SK-N-SH (cell line): ENCODE measurements at regions not wholly inside any gene's neighbourhood (a gene's known extent, or its start where the extent isn't known, plus 50 kb on each side); places are given as distances from the start of the nearest gene placed in this dataset.
A peak's percentile ranks its signal among the peaks of the same experiment; 100 is the strongest.

Experiments
- CTCF ChIA-PET: fragments of 300-600, 350-600 bp; formaldehyde crosslinking; extraction: SDS; loops from one replicate; lab custom pipeline; 2021; lab: Yijun Ruan, JAX
- POLR2A ChIA-PET: fragments of 350-600 bp; sonication (Branson Sonifier 250); formaldehyde crosslinking; extraction: SDS; loops from one replicate; lab custom pipeline; 2020; ENCODE audit warnings: antibody characterized with exemption, inconsistent platforms; lab: Yijun Ruan, JAX
- DNase-seq: peaks from one replicate; pipeline ENCODE4 v3.0.0; 2012
- H2AFZ ChIP-seq: fragments of 200-600 bp; sonication (generic); 2 replicates; pipeline ENCODE4 v1.8.1; 2016; ENCODE audit warnings: antibody characterized with exemption, mild to moderate bottlenecking, low read depth
- H3F3A ChIP-seq: fragments of 200-600 bp; sonication (generic); replicated peaks from 2 replicates; pipeline ENCODE3; 2016; ENCODE audit warnings: antibody characterized with exemption, mild to moderate bottlenecking; ENCODE audit not compliant: insufficient read depth
- H3K27ac ChIP-seq, 2 experiments: fragments of 200-500 bp in 1 of 2; fragments of 200-600 bp in 1 of 2; sonication (Bioruptor generic) in 1 of 2; sonication (generic), shearing (Covaris generic) in 1 of 2; 2 replicates each; pipeline versions ENCODE4 v1.5.1 to v1.6.1; 2014 to 2016; ENCODE audit warnings: low read depth in 2 of 2, inconsistent platforms in 1 of 2, low read length in 1 of 2, mild to moderate bottlenecking in 1 of 2, mixed read lengths in 1 of 2
- H3K27me3 ChIP-seq: fragments of 200-600 bp; sonication (generic), shearing (Covaris generic); 2 replicates; pipeline ENCODE4 v1.6.1; 2016; ENCODE audit warnings: mixed run types; ENCODE audit not compliant: insufficient read depth
- H3K36me3 ChIP-seq, 2 experiments: fragments of 200-500 bp in 1 of 2; fragments of 200-600 bp in 1 of 2; sonication (Bioruptor generic) in 1 of 2; sonication (generic) in 1 of 2; replicated peaks in 1 of 2; 2 replicates each; pipeline versions ENCODE3 to v1.5.1; 2014 to 2016; ENCODE audit warnings: low read length in 1 of 2, mild to moderate bottlenecking in 1 of 2; ENCODE audit not compliant: insufficient read depth in 2 of 2, control insufficient read depth in 1 of 2
- H3K4me1 ChIP-seq, 2 experiments: fragments of 200-500 bp in 1 of 2; fragments of 200-600 bp in 1 of 2; sonication (Bioruptor generic) in 1 of 2; sonication (generic), shearing (Covaris generic) in 1 of 2; 2 replicates each; pipeline versions ENCODE4 v1.5.1 to v1.6.1; 2014 to 2016; ENCODE audit warnings: low read depth in 1 of 2, low read length in 1 of 2, mixed run types in 1 of 2; ENCODE audit not compliant: insufficient read depth in 2 of 2, control insufficient read depth in 1 of 2
- H3K4me2 ChIP-seq: fragments of 200-600 bp; sonication (generic), shearing (Covaris generic); 2 replicates; pipeline ENCODE4 v1.6.1; 2017; ENCODE audit warnings: mixed run types
- H3K4me3 ChIP-seq, 2 experiments: fragments of 200-500 bp in 1 of 2; fragments of 200-600 bp in 1 of 2; sonication (Bioruptor generic) in 1 of 2; sonication (generic), shearing (Covaris generic) in 1 of 2; 2 replicates each; pipeline versions ENCODE4 v1.5.1 to v1.8.1; 2014 to 2016; ENCODE audit warnings: low read depth in 2 of 2, inconsistent platforms in 1 of 2, low read length in 1 of 2, mild to moderate bottlenecking in 1 of 2, mixed read lengths in 1 of 2, moderate library complexity in 1 of 2
- H3K79me2 ChIP-seq: fragments of 200-600 bp; sonication (generic); 2 replicates; pipeline ENCODE4 v1.8.1; 2017; ENCODE audit warnings: mild to moderate bottlenecking; ENCODE audit not compliant: insufficient read depth
- H3K9ac ChIP-seq: fragments of 200-600 bp; sonication (generic); 2 replicates; pipeline ENCODE4 v1.6.1; 2017; ENCODE audit warnings: mixed run types
- H3K9me2 ChIP-seq: fragments of 200-600 bp; sonication (generic); 2 replicates; pipeline ENCODE4 v1.6.1; 2017; ENCODE audit warnings: mixed run types
- H3K9me3 ChIP-seq: fragments of 200-600 bp; sonication (generic); 2 replicates; pipeline ENCODE4 v1.6.1; 2017; ENCODE audit warnings: mixed run types, mild to moderate bottlenecking, moderate library complexity
- H4K20me1 ChIP-seq: fragments of 200-600 bp; sonication (generic); 2 replicates; pipeline ENCODE4 v1.6.1; 2017; ENCODE audit warnings: mild to moderate bottlenecking, mixed run types; ENCODE audit not compliant: insufficient read depth
- EZH2phosphoT487 ChIP-seq: fragments of 200-600 bp; sonication (generic); IDR thresholded peaks from 2 replicates; pipeline ENCODE4 v1.6.1; 2017; ENCODE audit warnings: low read depth, mixed run types, mild to moderate bottlenecking, antibody characterized with exemption, moderate library complexity, borderline replicate concordance
- FOXM1 ChIP-seq: IDR thresholded peaks from 2 replicates; pipeline ENCODE4 v1.4.0; 2012; ENCODE audit warnings: low read depth, mild to moderate bottlenecking
- JUND ChIP-seq: IDR thresholded peaks from 2 replicates; pipeline ENCODE4 v1.4.0; 2012
- MXI1 ChIP-seq: IDR thresholded peaks from 2 replicates; pipeline ENCODE4 v1.6.1; 2012; ENCODE audit warnings: mild to moderate bottlenecking, low read depth, low read length, improper control_type of control experiment
- NRF1 ChIP-seq: IDR thresholded peaks from 2 replicates; pipeline ENCODE4 v1.6.1; 2012; ENCODE audit warnings: low read depth, mild to moderate bottlenecking, low read length
- RAD21 ChIP-seq: IDR thresholded peaks from 2 replicates; pipeline ENCODE4 v1.6.1; 2012; ENCODE audit warnings: mild to moderate bottlenecking, low read length
- RCOR1 ChIP-seq: fragments of 150-350 bp; IDR thresholded peaks from 2 replicates; pipeline ENCODE4 v1.6.1; 2017; ENCODE audit warnings: antibody characterized with exemption, low read length
- TCF12 ChIP-seq: IDR thresholded peaks from 2 replicates; pipeline ENCODE4 v1.4.0; 2012
- WGBS: methylation state at CpG from one replicate; pipeline ENCODE4 v1.1.6; 2017; ENCODE audit warnings: low lambda C conversion rate; 5-methylcytosine and 5-hydroxymethylcytosine counted together
- TF ChIP-seq, protein P1 (sequence below): IDR thresholded peaks from 2 replicates; pipeline ENCODE4 v1.6.1; 2012; ENCODE audit warnings: mild to moderate bottlenecking, low read depth, low read length, moderate library complexity
- TF ChIP-seq, protein P2 (sequence below): IDR thresholded peaks from 2 replicates; pipeline ENCODE4 v1.4.0; 2012; ENCODE audit warnings: low read depth, borderline replicate concordance
- TF ChIP-seq, protein P3 (sequence below): fragments of 200-600 bp; sonication (generic); IDR thresholded peaks from 2 replicates; pipeline ENCODE4 v1.6.1; 2017; ENCODE audit warnings: antibody characterized with exemption, mild to moderate bottlenecking, moderate library complexity
- TF ChIP-seq, protein P4 (sequence below): fragments of 150-350 bp; IDR thresholded peaks from 2 replicates; pipeline ENCODE4 v1.6.1; 2017; ENCODE audit warnings: antibody characterized with exemption, low read length, low read depth, borderline replicate concordance

DNA sequence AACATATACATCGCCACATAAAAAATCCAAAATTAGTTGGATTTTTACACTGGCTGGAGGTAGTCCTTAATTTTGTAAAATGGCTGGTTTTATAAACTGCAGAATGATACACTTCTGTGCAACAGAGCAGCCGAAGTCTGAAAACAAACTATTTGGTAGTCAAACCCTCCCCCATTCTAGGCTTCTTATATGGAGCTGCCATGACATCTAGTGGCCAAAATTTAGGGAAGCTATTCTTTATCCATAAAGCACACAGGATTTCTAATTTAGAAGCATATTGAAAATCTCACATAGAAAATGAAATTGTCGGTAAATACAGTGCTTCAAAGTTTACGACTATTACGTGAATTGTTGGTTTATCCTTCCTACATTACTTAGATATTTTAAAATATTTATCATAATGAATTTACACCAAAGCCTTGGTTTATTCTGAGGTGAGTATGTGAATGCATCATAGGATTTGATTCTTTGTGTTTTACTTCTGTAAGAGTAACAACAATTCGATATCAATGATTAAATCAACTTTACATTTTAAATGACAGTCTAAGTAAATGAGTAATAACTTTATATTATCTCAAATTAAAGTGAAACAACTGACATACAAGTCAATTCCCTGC is 113.4 kb upstream of the FAM241A start (continued):
- TF ChIP-seq, protein P1, sequence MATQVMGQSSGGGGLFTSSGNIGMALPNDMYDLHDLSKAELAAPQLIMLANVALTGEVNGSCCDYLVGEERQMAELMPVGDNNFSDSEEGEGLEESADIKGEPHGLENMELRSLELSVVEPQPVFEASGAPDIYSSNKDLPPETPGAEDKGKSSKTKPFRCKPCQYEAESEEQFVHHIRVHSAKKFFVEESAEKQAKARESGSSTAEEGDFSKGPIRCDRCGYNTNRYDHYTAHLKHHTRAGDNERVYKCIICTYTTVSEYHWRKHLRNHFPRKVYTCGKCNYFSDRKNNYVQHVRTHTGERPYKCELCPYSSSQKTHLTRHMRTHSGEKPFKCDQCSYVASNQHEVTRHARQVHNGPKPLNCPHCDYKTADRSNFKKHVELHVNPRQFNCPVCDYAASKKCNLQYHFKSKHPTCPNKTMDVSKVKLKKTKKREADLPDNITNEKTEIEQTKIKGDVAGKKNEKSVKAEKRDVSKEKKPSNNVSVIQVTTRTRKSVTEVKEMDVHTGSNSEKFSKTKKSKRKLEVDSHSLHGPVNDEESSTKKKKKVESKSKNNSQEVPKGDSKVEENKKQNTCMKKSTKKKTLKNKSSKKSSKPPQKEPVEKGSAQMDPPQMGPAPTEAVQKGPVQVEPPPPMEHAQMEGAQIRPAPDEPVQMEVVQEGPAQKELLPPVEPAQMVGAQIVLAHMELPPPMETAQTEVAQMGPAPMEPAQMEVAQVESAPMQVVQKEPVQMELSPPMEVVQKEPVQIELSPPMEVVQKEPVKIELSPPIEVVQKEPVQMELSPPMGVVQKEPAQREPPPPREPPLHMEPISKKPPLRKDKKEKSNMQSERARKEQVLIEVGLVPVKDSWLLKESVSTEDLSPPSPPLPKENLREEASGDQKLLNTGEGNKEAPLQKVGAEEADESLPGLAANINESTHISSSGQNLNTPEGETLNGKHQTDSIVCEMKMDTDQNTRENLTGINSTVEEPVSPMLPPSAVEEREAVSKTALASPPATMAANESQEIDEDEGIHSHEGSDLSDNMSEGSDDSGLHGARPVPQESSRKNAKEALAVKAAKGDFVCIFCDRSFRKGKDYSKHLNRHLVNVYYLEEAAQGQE: no peak
- no peak for TF ChIP-seq RCOR1
- TF ChIP-seq, protein P2, sequence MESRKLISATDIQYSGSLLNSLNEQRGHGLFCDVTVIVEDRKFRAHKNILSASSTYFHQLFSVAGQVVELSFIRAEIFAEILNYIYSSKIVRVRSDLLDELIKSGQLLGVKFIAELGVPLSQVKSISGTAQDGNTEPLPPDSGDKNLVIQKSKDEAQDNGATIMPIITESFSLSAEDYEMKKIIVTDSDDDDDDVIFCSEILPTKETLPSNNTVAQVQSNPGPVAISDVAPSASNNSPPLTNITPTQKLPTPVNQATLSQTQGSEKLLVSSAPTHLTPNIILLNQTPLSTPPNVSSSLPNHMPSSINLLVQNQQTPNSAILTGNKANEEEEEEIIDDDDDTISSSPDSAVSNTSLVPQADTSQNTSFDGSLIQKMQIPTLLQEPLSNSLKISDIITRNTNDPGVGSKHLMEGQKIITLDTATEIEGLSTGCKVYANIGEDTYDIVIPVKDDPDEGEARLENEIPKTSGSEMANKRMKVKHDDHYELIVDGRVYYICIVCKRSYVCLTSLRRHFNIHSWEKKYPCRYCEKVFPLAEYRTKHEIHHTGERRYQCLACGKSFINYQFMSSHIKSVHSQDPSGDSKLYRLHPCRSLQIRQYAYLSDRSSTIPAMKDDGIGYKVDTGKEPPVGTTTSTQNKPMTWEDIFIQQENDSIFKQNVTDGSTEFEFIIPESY: no peak
- TF ChIP-seq, protein P3, sequence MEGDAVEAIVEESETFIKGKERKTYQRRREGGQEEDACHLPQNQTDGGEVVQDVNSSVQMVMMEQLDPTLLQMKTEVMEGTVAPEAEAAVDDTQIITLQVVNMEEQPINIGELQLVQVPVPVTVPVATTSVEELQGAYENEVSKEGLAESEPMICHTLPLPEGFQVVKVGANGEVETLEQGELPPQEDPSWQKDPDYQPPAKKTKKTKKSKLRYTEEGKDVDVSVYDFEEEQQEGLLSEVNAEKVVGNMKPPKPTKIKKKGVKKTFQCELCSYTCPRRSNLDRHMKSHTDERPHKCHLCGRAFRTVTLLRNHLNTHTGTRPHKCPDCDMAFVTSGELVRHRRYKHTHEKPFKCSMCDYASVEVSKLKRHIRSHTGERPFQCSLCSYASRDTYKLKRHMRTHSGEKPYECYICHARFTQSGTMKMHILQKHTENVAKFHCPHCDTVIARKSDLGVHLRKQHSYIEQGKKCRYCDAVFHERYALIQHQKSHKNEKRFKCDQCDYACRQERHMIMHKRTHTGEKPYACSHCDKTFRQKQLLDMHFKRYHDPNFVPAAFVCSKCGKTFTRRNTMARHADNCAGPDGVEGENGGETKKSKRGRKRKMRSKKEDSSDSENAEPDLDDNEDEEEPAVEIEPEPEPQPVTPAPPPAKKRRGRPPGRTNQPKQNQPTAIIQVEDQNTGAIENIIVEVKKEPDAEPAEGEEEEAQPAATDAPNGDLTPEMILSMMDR: peak; percentile 85

DNA sequence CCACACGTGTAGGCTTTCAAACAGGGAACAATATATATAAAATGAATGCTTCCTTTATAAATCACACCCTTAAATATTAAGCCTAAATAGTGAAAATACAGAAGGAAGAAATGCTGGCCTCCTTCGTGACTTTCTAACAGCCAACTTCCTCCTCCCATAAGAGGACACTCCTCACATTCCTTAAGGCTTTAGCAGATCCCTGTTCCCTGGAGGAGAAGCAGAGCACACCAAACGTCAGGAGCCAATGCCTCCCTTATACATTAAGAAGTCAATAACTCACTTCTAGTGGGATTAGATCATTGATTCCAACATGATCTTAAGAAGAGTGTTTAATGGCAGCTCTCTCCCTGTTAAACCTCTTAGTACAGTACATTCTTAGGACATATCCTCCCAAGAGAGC is 108.4 kb upstream of the FAM241A start:
- Histone ChIP-seq H3K4me1 (no peaks in the 10 kb centered on the region), H2AFZ (no peak overlapping the region), H3K36me3 (no peaks in the 10 kb centered on the region), H3K9ac (no peak overlapping the region), H3K4me2 (no peak overlapping the region), H3K79me2 (no peaks in the 10 kb centered on the region), H3K4me3 (no peak overlapping the region), H3F3A (no peaks in the 10 kb centered on the region), H4K20me1 (no peaks in the 10 kb centered on the region), H3K9me2 (no peaks in the 10 kb centered on the region), H3K9me3 (no peaks in the 10 kb centered on the region), H3K27ac (no peak overlapping the region), H3K27me3 (peaks cover 23% of the 10 kb centered on the region)
- ChIA-PET POLR2A (no interaction called here), CTCF (no interaction called here)
- 3% methylated on average over 3 of the region's 3 CpGs for WGBS
- no peak for DNase-seq
- no peak for TF ChIP-seq RAD21
- no peak for TF ChIP-seq FOXM1
- TF ChIP-seq MXI1: no peak
- no peak for TF ChIP-seq EZH2phosphoT487
- TF ChIP-seq, protein P3: no peak
- TF ChIP-seq, protein P4, sequence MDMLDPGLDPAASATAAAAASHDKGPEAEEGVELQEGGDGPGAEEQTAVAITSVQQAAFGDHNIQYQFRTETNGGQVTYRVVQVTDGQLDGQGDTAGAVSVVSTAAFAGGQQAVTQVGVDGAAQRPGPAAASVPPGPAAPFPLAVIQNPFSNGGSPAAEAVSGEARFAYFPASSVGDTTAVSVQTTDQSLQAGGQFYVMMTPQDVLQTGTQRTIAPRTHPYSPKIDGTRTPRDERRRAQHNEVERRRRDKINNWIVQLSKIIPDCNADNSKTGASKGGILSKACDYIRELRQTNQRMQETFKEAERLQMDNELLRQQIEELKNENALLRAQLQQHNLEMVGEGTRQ: no peak
- no peak for TF ChIP-seq TCF12
- no peak for TF ChIP-seq JUND
- TF ChIP-seq, protein P1: no peak
- TF ChIP-seq NRF1: no peak
- TF ChIP-seq, protein P2: no peak
